Gastroesophageal sphincter (tissue), 4 donors: ENCODE measurements at regions not wholly inside any gene's neighbourhood (a gene's known extent, or its start where the extent isn't known, plus 50 kb on each side); places are given as distances from the start of the nearest gene placed in this dataset.

Experiments
- ATAC-seq: fragments of 150-250 bp; one replicate; pipeline ENCODE4 v1.9.1; 2016; ENCODE audit warnings: mild to moderate bottlenecking, moderate library complexity
- H3K27ac ChIP-seq, 4 donors: fragments of 200-600 bp; sonication (generic) in 3 of 4; 1 replicate in 3 of 4; 2 replicates in 1 of 4; pipeline ENCODE4 v1.5.1; 2016 to 2019
- H3K27me3 ChIP-seq: fragments of 200-600 bp; sonication (generic); one replicate; pipeline ENCODE4 v1.5.1; 2019
- H3K36me3 ChIP-seq, 2 donors: fragments of 200-600 bp; sonication (generic); one replicate each; pipeline ENCODE4 v1.5.1; 2019; ENCODE audit warnings: control low read depth in 1 of 2
- H3K4me1 ChIP-seq, 3 donors: fragments of 200-600 bp; sonication (generic); 1 replicate in 2 of 3; 2 replicates in 1 of 3; pipeline ENCODE4 v1.5.1; 2016 to 2019; ENCODE audit warnings: control low read depth in 2 of 3
- H3K4me3 ChIP-seq, 2 donors: fragments of 200-600 bp; sonication (generic); one replicate each; pipeline ENCODE4 v1.5.1; 2019; ENCODE audit warnings: mild to moderate bottlenecking in 1 of 2, moderate library complexity in 1 of 2
- H3K9me3 ChIP-seq, 3 donors: fragments of 200-600 bp; sonication (generic); one replicate each; pipeline ENCODE4 v1.5.1; 2017 to 2019; ENCODE audit warnings: control low read depth in 2 of 3
- CTCF ChIP-seq, 4 experiments: fragments of 200-600 bp in 2 of 4; fragments of 450-650 bp in 2 of 4; sonication (generic) in 1 of 4; IDR thresholded peaks; one replicate each; pipeline ENCODE4 v1.5.1; 2017 to 2019; ENCODE audit warnings: antibody characterized with exemption in 4 of 4, mild to moderate bottlenecking in 2 of 4, moderate library complexity in 2 of 4
- EP300 ChIP-seq: sonication (generic); formaldehyde crosslinking; IDR thresholded peaks from one replicate; pipeline ENCODE4 v1.6.1; 2017; ENCODE audit warnings: antibody characterized with exemption, mild to moderate bottlenecking
- POLR2A ChIP-seq, 2 donors: fragments of 450-650 bp; IDR thresholded peaks; one replicate each; pipeline ENCODE4 v1.6.1; 2017; ENCODE audit warnings: antibody characterized with exemption in 2 of 2, mild to moderate bottlenecking in 2 of 2, moderate library complexity in 1 of 2
- POLR2AphosphoS5 ChIP-seq: sonication (generic); formaldehyde crosslinking; IDR thresholded peaks from one replicate; pipeline ENCODE4 v1.6.1; 2017; ENCODE audit warnings: antibody characterized with exemption
- WGBS, 2 donors: methylation state at CpG; one replicate each; pipeline ENCODE4 v1.1.5; 2018; ENCODE audit warnings: low coverage in 1 of 2; 5-methylcytosine and 5-hydroxymethylcytosine counted together

- no peak overlapping the region for H3K4me3 ChIP-seq
- H3K4me1 ChIP-seq, result no peaks in the 10 kb centered on the region
- WGBS, 2 donors, result 100% methylated on average over 1 of the region's 1 CpG; no CpG with 5 or more reads in 1 of the 2 donors
- TF ChIP-seq POLR2A (IDR thresholded peaks at IDR 0.05), result no peak
- no peak for TF ChIP-seq CTCF (IDR thresholded peaks at IDR 0.05)
- TF ChIP-seq POLR2AphosphoS5, result no peak
- TF ChIP-seq EP300, result no peak
- H3K36me3 ChIP-seq, result no peaks in the 10 kb centered on the region
- H3K9me3 ChIP-seq, result no peaks in the 10 kb centered on the region
- ATAC-seq, result no peak
- H3K27me3 ChIP-seq, result no peaks in the 10 kb centered on the region
- no peak overlapping the region for H3K27ac ChIP-seq
Measured at GRCh38 chr13:72448082-72448481, 279.3 kb downstream of the MZT1 start.

GRCh38 chr13:72444999-72445398, 282.4 kb downstream of the MZT1 start:
- Histone ChIP-seq H3K4me3 (no peak overlapping the region), H3K4me1 (no peaks in the 10 kb centered on the region), H3K27ac (no peak overlapping the region), H3K27me3 (no peaks in the 10 kb centered on the region), H3K36me3 (no peaks in the 10 kb centered on the region), H3K9me3 (no peaks in the 10 kb centered on the region)
- TF ChIP-seq POLR2A (IDR thresholded peaks at IDR 0.05) (no peak), POLR2AphosphoS5 (no peak), CTCF (IDR thresholded peaks at IDR 0.05) (no peak), EP300 (no peak)
- WGBS, 2 donors, result 60% methylated on average over 1 of the region's 1 CpG; no CpG with 5 or more reads in 1 of the 2 donors
- no peak for ATAC-seq

- Histone ChIP-seq H3K27ac (no peak overlapping the region), H3K4me1 (no peaks in the 10 kb centered on the region), H3K36me3 (no peaks in the 10 kb centered on the region), H3K4me3 (no peak overlapping the region), H3K27me3 (no peaks in the 10 kb centered on the region), H3K9me3 (no peaks in the 10 kb centered on the region)
- TF ChIP-seq POLR2AphosphoS5, result no peak
- TF ChIP-seq CTCF (IDR thresholded peaks at IDR 0.05), result no peak
- no peak for TF ChIP-seq EP300
- no peak for TF ChIP-seq POLR2A (IDR thresholded peaks at IDR 0.05)
- WGBS, 2 donors, result 38 to 56% methylated on average over 1 of the region's 1 CpG
- no peak for ATAC-seq
Measured at GRCh38 chr13:72437458-72437857, 290.0 kb downstream of the MZT1 start.

GRCh38 chr13:72435251-72435650, 292.2 kb downstream of the MZT1 start:
- Histone ChIP-seq H3K27ac (no peak overlapping the region), H3K4me1 (no peaks in the 10 kb centered on the region), H3K27me3 (no peaks in the 10 kb centered on the region), H3K4me3 (no peak overlapping the region), H3K9me3 (no peaks in the 10 kb centered on the region), H3K36me3 (no peaks in the 10 kb centered on the region)
- no peak for ATAC-seq
- TF ChIP-seq POLR2AphosphoS5 (no peak), CTCF (IDR thresholded peaks at IDR 0.05) (no peak)
- WGBS, 2 donors, result 53 to 63% methylated on average over 2 of the region's 2 CpGs

GRCh38 chr13:72431981-72432682, 295.3 kb downstream of the MZT1 start:
- TF ChIP-seq POLR2A (IDR thresholded peaks at IDR 0.05) (no peak), EP300 (no peak), CTCF (IDR thresholded peaks at IDR 0.05) (no peak), POLR2AphosphoS5 (no peak)
- Histone ChIP-seq H3K36me3 (no peaks in the 10 kb centered on the region), H3K9me3 (no peaks in the 10 kb centered on the region), H3K27ac (no peak overlapping the region), H3K27me3 (no peaks in the 10 kb centered on the region), H3K4me3 (no peak overlapping the region), H3K4me1 (no peaks in the 10 kb centered on the region)
- ATAC-seq, result no peak
- 66 to 76% methylated on average over 3 of the region's 3 CpGs for WGBS, 2 donors
